Left kidney (tissue), 1 donor: ENCODE measurements at regions not wholly inside any gene's neighbourhood (a gene's known extent, or its start where the extent isn't known, plus 50 kb on each side); places are given as distances from the start of the nearest gene placed in this dataset.
"Not testable (repeated sequence)": the region's sequence is repeated elsewhere in the genome, so short reads cannot be mapped to it uniquely, and the experiment has no call there.

ENCODE experiments used
- DNase-seq: peaks from one replicate; pipeline ENCODE4 v3.0.0-alpha.2; 2013

- no peak for DNase-seq
Measured at GRCh38 chr5:14942212-14942611, 70.6 kb upstream of the ANKH start.

GRCh38 chr5:14937254-14937653, 65.7 kb upstream of the ANKH start:
- DNase-seq = no peak

- no peak for DNase-seq
Measured at GRCh38 chr5:14936588-14936987, 65.0 kb upstream of the ANKH start.

GRCh38 chr5:14935341-14935740, 63.8 kb upstream of the ANKH start:
- no peak for DNase-seq

GRCh38 chr5:14932902-14933469, 61.4 kb upstream of the ANKH start:
- no peak for DNase-seq

- no peak for DNase-seq
Measured at GRCh38 chr5:14930486-14930885, 58.9 kb upstream of the ANKH start.

- DNase-seq = no peak
Measured at GRCh38 chr5:14929293-14930065, 57.9 kb upstream of the ANKH start.

GRCh38 chr5:14928661-14929060, 57.1 kb upstream of the ANKH start:
- no peak for DNase-seq

GRCh38 chr5:14925326-14925725, 53.7 kb upstream of the ANKH start:
- DNase-seq = no peak

GRCh38 chr5:14922952-14923351, 51.4 kb upstream of the ANKH start:
- not testable (repeated sequence) for DNase-seq

GRCh38 chr5:14922456-14922855, 50.9 kb upstream of the ANKH start:
- DNase-seq = no peak
